Bronchial epithelial cell (primary cell): ENCODE measurements at regions not wholly inside any gene's neighbourhood (a gene's known extent, or its start where the extent isn't known, plus 50 kb on each side); places are given as distances from the start of the nearest gene placed in this dataset.

Experiments used
- DNase-seq: peaks from one replicate; pipeline ENCODE4 v3.0.0-alpha.2; 2010; ENCODE audit warnings: low read depth
- FAIRE-seq: peaks from 2 replicates; lab custom pipeline; 2011; peaks lifted over from hg19 to GRCh38; lab: Jason Lieb, UNC
- H3K27me3 ChIP-seq: 2 replicates; pipeline ENCODE4 v1.5.1; 2011; ENCODE audit warnings: low read length; ENCODE audit not compliant: control insufficient read depth, insufficient read depth
- H3K36me3 ChIP-seq: 2 replicates; pipeline ENCODE4 v1.5.1; 2011; ENCODE audit warnings: low read length; ENCODE audit not compliant: control insufficient read depth, insufficient read depth
- H3K4me3 ChIP-seq: 2 replicates; pipeline ENCODE4 v1.5.1; 2011; ENCODE audit warnings: mild to moderate bottlenecking, low read depth, low read length, control low read depth
- TF ChIP-seq, protein P1 (sequence below): IDR thresholded peaks from 2 replicates; pipeline ENCODE4 v1.5.1; 2011; ENCODE audit warnings: mild to moderate bottlenecking, moderate library complexity, low read length, control low read depth, inconsistent platforms; ENCODE audit not compliant: insufficient read depth, severe bottlenecking

DNA sequence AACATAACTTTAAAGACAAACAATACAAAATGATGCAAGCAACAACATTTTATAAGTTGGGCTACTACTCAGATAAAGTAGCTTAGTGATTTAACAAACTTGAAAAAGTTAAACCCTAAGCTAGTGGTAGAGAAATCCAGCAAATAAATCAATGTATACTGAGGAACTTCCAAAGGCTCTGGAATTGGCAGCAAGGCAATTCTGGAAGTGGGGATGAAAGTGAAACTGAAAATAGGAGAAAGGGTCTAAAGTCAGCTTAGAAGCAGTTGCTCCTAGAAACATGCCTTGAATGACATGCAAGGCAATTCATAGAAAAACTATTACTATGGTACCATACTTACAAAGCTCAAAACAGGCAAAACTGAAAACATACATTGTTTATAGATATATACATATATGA is 90.0 kb upstream of the CAMK1G start:
- FAIRE-seq, result no peak
- DNase-seq, result no peak
- TF ChIP-seq, protein P1, sequence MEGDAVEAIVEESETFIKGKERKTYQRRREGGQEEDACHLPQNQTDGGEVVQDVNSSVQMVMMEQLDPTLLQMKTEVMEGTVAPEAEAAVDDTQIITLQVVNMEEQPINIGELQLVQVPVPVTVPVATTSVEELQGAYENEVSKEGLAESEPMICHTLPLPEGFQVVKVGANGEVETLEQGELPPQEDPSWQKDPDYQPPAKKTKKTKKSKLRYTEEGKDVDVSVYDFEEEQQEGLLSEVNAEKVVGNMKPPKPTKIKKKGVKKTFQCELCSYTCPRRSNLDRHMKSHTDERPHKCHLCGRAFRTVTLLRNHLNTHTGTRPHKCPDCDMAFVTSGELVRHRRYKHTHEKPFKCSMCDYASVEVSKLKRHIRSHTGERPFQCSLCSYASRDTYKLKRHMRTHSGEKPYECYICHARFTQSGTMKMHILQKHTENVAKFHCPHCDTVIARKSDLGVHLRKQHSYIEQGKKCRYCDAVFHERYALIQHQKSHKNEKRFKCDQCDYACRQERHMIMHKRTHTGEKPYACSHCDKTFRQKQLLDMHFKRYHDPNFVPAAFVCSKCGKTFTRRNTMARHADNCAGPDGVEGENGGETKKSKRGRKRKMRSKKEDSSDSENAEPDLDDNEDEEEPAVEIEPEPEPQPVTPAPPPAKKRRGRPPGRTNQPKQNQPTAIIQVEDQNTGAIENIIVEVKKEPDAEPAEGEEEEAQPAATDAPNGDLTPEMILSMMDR, result no peak
- H3K4me3 ChIP-seq, result no peak overlapping the region
- H3K27me3 ChIP-seq, result no peaks in the 10 kb centered on the region
- H3K36me3 ChIP-seq, result no peaks in the 10 kb centered on the region

DNA sequence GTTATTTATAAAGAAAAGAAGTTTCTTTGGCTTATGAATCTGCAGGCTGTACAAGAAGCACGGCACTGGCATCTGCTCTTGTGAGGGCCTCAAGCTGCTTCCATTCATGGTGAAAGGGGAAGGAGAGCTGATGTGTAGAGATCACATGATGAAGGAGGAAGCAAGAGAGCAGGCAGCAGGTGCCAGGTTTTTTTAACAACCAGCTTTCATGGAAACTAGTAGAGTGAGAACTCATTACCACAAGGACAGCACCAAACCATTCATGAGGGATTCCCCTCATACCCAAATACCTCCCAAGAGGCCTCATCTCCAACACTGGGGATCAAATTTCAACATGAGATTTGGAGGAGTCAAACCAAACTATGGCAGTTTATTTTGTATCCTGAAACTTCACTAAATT is 85.8 kb upstream of the CAMK1G start:
- DNase-seq, result no peak
- Histone ChIP-seq H3K27me3 (no peaks in the 10 kb centered on the region), H3K36me3 (no peaks in the 10 kb centered on the region), H3K4me3 (no peak overlapping the region)
- TF ChIP-seq, protein P1, result no peak
- FAIRE-seq, result peak; percentile 84

DNA sequence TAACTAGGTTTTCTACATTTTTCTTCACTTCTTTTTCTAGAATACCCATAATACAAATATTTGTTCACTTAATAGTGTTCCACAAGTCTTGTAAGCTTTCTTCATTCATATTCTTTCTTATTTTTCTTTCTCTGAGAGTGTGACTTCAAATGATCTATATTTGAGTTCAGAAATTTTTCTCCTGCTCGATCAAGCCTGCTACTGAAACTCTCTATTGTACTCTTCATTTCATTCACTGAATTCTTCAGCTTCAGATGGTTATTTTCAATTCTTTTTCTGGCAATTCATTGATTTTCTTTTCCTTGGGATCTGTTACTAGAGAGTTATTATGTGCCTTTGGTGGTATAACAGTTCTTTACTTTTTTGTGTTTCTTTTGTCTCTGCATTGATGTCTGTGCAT is 82.5 kb upstream of the CAMK1G start:
- Histone ChIP-seq H3K36me3 (no peaks in the 10 kb centered on the region), H3K4me3 (no peak overlapping the region), H3K27me3 (no peaks in the 10 kb centered on the region)
- DNase-seq (no peak), FAIRE-seq (no peak)
- TF ChIP-seq, protein P1, result no peak

DNA sequence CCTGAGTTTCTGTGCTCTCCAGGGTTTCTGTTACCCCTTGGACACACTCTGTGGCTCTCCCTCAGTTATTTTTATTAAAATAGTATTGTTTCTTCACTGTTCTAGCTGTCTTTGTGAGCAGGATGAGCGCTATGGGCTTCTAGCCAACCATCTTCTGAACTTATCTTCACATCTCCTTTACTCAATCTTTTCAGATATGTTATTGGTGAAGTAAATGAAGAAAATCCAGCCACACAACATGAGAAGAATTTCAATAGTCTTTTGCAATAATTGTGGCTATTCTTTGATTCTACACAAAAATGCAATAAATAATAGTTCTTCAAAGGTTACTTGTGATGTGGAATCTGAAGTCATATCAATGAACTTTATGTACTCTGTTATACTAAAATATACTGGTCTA is 80.3 kb upstream of the CAMK1G start:
- FAIRE-seq (no peak), DNase-seq (no peak)
- TF ChIP-seq, protein P1, result no peak

DNA sequence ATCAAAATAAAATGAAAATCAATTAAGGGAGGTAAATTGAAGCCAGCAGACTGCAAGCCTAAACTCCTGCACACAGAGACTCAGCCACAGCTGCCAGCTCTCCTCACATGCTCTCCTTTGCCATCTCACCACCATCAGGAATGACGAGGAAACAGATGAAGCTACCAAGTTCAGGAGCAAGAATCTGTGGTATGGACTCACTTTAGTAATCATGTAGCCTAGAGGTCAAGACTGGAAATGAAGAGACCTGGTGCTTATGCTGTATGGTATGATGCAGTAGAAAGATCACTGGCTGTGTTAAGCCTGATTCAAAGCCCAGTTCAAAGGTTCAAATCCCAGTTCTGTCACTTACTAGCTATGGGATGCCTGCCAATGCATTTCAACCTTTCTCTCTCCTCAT is 78.9 kb upstream of the CAMK1G start:
- H3K36me3 ChIP-seq, result no peaks in the 10 kb centered on the region
- TF ChIP-seq, protein P1, result no peak
- DNase-seq (no peak), FAIRE-seq (no peak)
- H3K4me3 ChIP-seq, result no peak overlapping the region
- no peaks in the 10 kb centered on the region for H3K27me3 ChIP-seq

More for the DNA sequence above, 80.3 kb upstream of the CAMK1G start:
- no peaks in the 10 kb centered on the region for H3K27me3 ChIP-seq
- no peaks in the 10 kb centered on the region for H3K36me3 ChIP-seq
- H3K4me3 ChIP-seq, result no peak overlapping the region

DNA sequence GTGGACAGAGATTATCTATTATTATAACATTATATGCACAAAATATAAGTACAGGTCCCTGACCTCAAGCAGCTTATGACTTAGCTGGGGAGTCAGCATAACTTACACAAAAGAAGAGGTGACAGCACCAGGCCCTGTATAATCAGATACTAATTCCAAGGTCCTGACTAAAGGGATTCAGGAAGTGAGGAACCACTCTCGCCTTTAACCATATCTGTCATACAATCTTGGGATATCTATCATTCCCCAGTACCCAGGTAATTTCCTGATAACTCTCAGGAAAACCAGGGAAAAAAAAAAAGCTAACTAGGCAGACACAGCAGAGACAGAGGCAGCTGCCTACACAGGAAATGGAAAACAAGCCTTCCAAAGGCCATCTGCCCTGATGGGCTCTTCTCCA is 78.5 kb upstream of the CAMK1G start:
- H3K27me3 ChIP-seq, result no peaks in the 10 kb centered on the region
- H3K36me3 ChIP-seq, result no peaks in the 10 kb centered on the region
- FAIRE-seq (peak; percentile 50), DNase-seq (peak; percentile 95)
- TF ChIP-seq, protein P1, result no peak
- H3K4me3 ChIP-seq, result no peak overlapping the region
